ENCODE measurements at regions not wholly inside any gene's neighbourhood (a gene's known extent, or its start where the extent isn't known, plus 50 kb on each side); places are given as distances from the start of the nearest gene placed in this dataset.

- Histone ChIP-seq H3K9me2 (ENCODE audit: insufficient read depth, low read length) (no peaks in the 10 kb centered on the region), H3K9me3 (ENCODE audit: low read length) (peaks cover 5% of the 10 kb centered on the region), H2AFZ (ENCODE audit: low read depth, low read length) (no peak overlapping the region), H3F3A (ENCODE audit: insufficient read depth, low read length, poor library complexity, severe bottlenecking) (no peaks in the 10 kb centered on the region), H3K27ac (ENCODE audit: low read length) (no peak overlapping the region), H3K79me2 (replicated peaks; ENCODE audit: insufficient read depth, low read length) (no peaks in the 10 kb centered on the region), H3K36me3 (ENCODE audit: insufficient read depth, low read length) (no peaks in the 10 kb centered on the region), H4K20me1 (ENCODE audit: insufficient read depth) (no peaks in the 10 kb centered on the region), H3K9ac (ENCODE audit: low read length) (no peak overlapping the region), H3K4me3 (ENCODE audit: low read length) (no peak overlapping the region), H3K27me3 (ENCODE audit: insufficient read depth, low read depth, low read length) (no peaks in the 10 kb centered on the region), H3K4me2 (ENCODE audit: low read length) (no peak overlapping the region)
- TF ChIP-seq MXI1 (conservative IDR thresholded peaks at IDR 0.05; ENCODE audit: poor library complexity, severe bottlenecking) = no peak
- TF ChIP-seq TAF1 (IDR thresholded peaks at IDR 0.05; ENCODE audit: low read depth) = no peak
- TF ChIP-seq EZH2 (IDR thresholded peaks at IDR 0.05; ENCODE audit: borderline replicate concordance, insufficient read depth, low read length, poor library complexity, severe bottlenecking) = no peak
Measured at GRCh38 chr2:156959481-156959880, 298.0 kb upstream of the GALNT5 start.

- no peak for TF ChIP-seq TAF1 (IDR thresholded peaks at IDR 0.05; ENCODE audit: low read depth)
- TF ChIP-seq REST (IDR thresholded peaks at IDR 0.05; ENCODE audit: borderline replicate concordance) = no peak
- no peak for TF ChIP-seq SMC3 (conservative IDR thresholded peaks at IDR 0.05; ENCODE audit: poor library complexity)
- TF ChIP-seq CTCF (IDR thresholded peaks at IDR 0.05; ENCODE audit: poor library complexity, severe bottlenecking) = no peak
- H3K36me3 ChIP-seq (ENCODE audit: insufficient read depth, low read length) = no peaks in the 10 kb centered on the region
- no peaks in the 10 kb centered on the region for H3F3A ChIP-seq (ENCODE audit: insufficient read depth, low read length, poor library complexity, severe bottlenecking)
- no peaks in the 10 kb centered on the region for H3K79me2 ChIP-seq (replicated peaks; ENCODE audit: insufficient read depth, low read length)
- H3K9me2 ChIP-seq (ENCODE audit: insufficient read depth, low read length) = no peaks in the 10 kb centered on the region
- H2AFZ ChIP-seq (ENCODE audit: low read depth, low read length) = no peak overlapping the region
- no peak overlapping the region for H3K4me2 ChIP-seq (ENCODE audit: low read length)
- H4K20me1 ChIP-seq (ENCODE audit: insufficient read depth) = no peaks in the 10 kb centered on the region
- H3K27ac ChIP-seq (ENCODE audit: low read length) = no peak overlapping the region
- H3K9ac ChIP-seq (ENCODE audit: low read length) = no peak overlapping the region
- no peaks in the 10 kb centered on the region for H3K27me3 ChIP-seq (ENCODE audit: insufficient read depth, low read depth, low read length)
- H3K4me3 ChIP-seq (ENCODE audit: low read length) = no peak overlapping the region
- H3K9me3 ChIP-seq (ENCODE audit: low read length) = no peaks in the 10 kb centered on the region
Measured at GRCh38 chr2:156982615-156983014, 274.9 kb upstream of the GALNT5 start.

- Histone ChIP-seq H3K36me3 (ENCODE audit: insufficient read depth, low read length) (no peaks in the 10 kb centered on the region), H3F3A (ENCODE audit: insufficient read depth, low read length, poor library complexity, severe bottlenecking) (no peaks in the 10 kb centered on the region), H3K4me2 (ENCODE audit: low read length) (no peak overlapping the region), H3K79me2 (replicated peaks; ENCODE audit: insufficient read depth, low read length) (no peaks in the 10 kb centered on the region), H4K20me1 (ENCODE audit: insufficient read depth) (no peaks in the 10 kb centered on the region), H3K4me3 (ENCODE audit: low read length) (no peak overlapping the region), H3K9ac (ENCODE audit: low read length) (no peak overlapping the region), H3K27me3 (ENCODE audit: insufficient read depth, low read depth, low read length) (no peaks in the 10 kb centered on the region), H2AFZ (ENCODE audit: low read depth, low read length) (no peak overlapping the region), H3K9me3 (ENCODE audit: low read length) (no peaks in the 10 kb centered on the region), H3K9me2 (ENCODE audit: insufficient read depth, low read length) (no peaks in the 10 kb centered on the region), H3K27ac (ENCODE audit: low read length) (no peak overlapping the region)
- TF ChIP-seq EP300 (conservative IDR thresholded peaks at IDR 0.05; ENCODE audit: poor library complexity, severe bottlenecking) = no peak
- TF ChIP-seq TAF1 (IDR thresholded peaks at IDR 0.05; ENCODE audit: low read depth) = no peak
- no peak for TF ChIP-seq CTCF (IDR thresholded peaks at IDR 0.05; ENCODE audit: poor library complexity, severe bottlenecking)
- TF ChIP-seq MXI1 (conservative IDR thresholded peaks at IDR 0.05; ENCODE audit: poor library complexity, severe bottlenecking) = no peak
- TF ChIP-seq REST (IDR thresholded peaks at IDR 0.05; ENCODE audit: borderline replicate concordance) = no peak
- no peak for TF ChIP-seq POLR2AphosphoS5 (IDR thresholded peaks at IDR 0.05)
- no peak for TF ChIP-seq EZH2 (IDR thresholded peaks at IDR 0.05; ENCODE audit: borderline replicate concordance, insufficient read depth, low read length, poor library complexity, severe bottlenecking)
- no peak for TF ChIP-seq SMC3 (conservative IDR thresholded peaks at IDR 0.05; ENCODE audit: poor library complexity)
- TF ChIP-seq RAD21 (conservative IDR thresholded peaks at IDR 0.05) = no peak
Measured at GRCh38 chr2:156986339-156986988, 271.0 kb upstream of the GALNT5 start.
